SIG-M5 (cell line): ENCODE measurements at regions not wholly inside any gene's neighbourhood (a gene's known extent, or its start where the extent isn't known, plus 50 kb on each side); places are given as distances from the start of the nearest gene placed in this dataset.

Experiments used
- DNase-seq: peaks from one replicate; lab custom pipeline; 2025; lab: John Stamatoyannopoulos, UW

GRCh38 chr2:12498286-12498685, 218.4 kb upstream of the TRIB2 start:
- DNase-seq: no peak

GRCh38 chr2:12498704-12499103, 218.0 kb upstream of the TRIB2 start:
- DNase-seq: no peak

GRCh38 chr2:12500899-12501298, 215.8 kb upstream of the TRIB2 start:
- DNase-seq: no peak

GRCh38 chr2:12501469-12502158, 215.1 kb upstream of the TRIB2 start:
- no peak for DNase-seq

GRCh38 chr2:12502759-12503158, 214.0 kb upstream of the TRIB2 start:
- no peak for DNase-seq

GRCh38 chr2:12504443-12504842, 212.3 kb upstream of the TRIB2 start:
- DNase-seq: no peak

GRCh38 chr2:12506846-12507245, 209.9 kb upstream of the TRIB2 start:
- DNase-seq: no peak

- peak; percentile 73 for DNase-seq
Observed at GRCh38 chr2:12507295-12507694, 209.4 kb upstream of the TRIB2 start.

- DNase-seq: no peak
Observed at GRCh38 chr2:12510070-12510469, 206.7 kb upstream of the TRIB2 start.

- no peak for DNase-seq
Observed at GRCh38 chr2:12513339-12513738, 203.4 kb upstream of the TRIB2 start.

GRCh38 chr2:12514168-12514567, 202.6 kb upstream of the TRIB2 start:
- DNase-seq: no peak

GRCh38 chr2:12514631-12515437, 201.9 kb upstream of the TRIB2 start:
- DNase-seq: no peak

- DNase-seq: no peak
Observed at GRCh38 chr2:12515871-12516270, 200.9 kb upstream of the TRIB2 start.

GRCh38 chr2:12533337-12534005, 183.3 kb upstream of the TRIB2 start:
- no peak for DNase-seq

- no peak for DNase-seq
Observed at GRCh38 chr2:12534646-12535263, 182.0 kb upstream of the TRIB2 start.

- no peak for DNase-seq
Observed at GRCh38 chr2:12536976-12537375, 179.8 kb upstream of the TRIB2 start.

- DNase-seq: no peak
Observed at GRCh38 chr2:12538138-12538694, 178.5 kb upstream of the TRIB2 start.

GRCh38 chr2:12539336-12539735, 177.4 kb upstream of the TRIB2 start:
- DNase-seq: no peak

GRCh38 chr2:12539776-12540562, 176.8 kb upstream of the TRIB2 start:
- no peak for DNase-seq

GRCh38 chr2:12543076-12543977, 173.4 kb upstream of the TRIB2 start:
- DNase-seq: no peak
